Transverse colon (tissue), 4 donors: ENCODE measurements at regions not wholly inside any gene's neighbourhood (a gene's known extent, or its start where the extent isn't known, plus 50 kb on each side); places are given as distances from the start of the nearest gene placed in this dataset.

Experiments used
- DNase-seq: peaks from one replicate; pipeline ENCODE4 v3.0.0-alpha.2; 2019
- H3K27ac ChIP-seq, 4 donors: fragments of 200-600 bp; sonication (generic); 2 replicates each; pipeline ENCODE4 v1.5.1; 2016 to 2018; ENCODE audit warnings: inconsistent platforms in 4 of 4
- H3K27me3 ChIP-seq: fragments of 200-600 bp; sonication (generic); 2 replicates; pipeline ENCODE4 v1.5.1; 2017; ENCODE audit warnings: inconsistent platforms
- H3K36me3 ChIP-seq, 4 donors: fragments of 200-600 bp; sonication (generic); 2 replicates each; pipeline ENCODE4 v1.5.1; 2017 to 2019; ENCODE audit warnings: inconsistent platforms in 4 of 4
- H3K4me1 ChIP-seq, 4 donors: fragments of 200-600 bp; sonication (generic); 2 replicates each; pipeline ENCODE4 v1.5.1; 2017 to 2020; ENCODE audit warnings: inconsistent platforms in 4 of 4
- H3K4me3 ChIP-seq, 4 donors: fragments of 200-600 bp; sonication (generic); 1 replicate in 1 of 4; 2 replicates in 3 of 4; pipeline versions ENCODE4 v1.5.1 to v1.6.1; 2017 to 2019; ENCODE audit warnings: inconsistent platforms in 4 of 4
- H3K9me3 ChIP-seq, 2 donors: fragments of 200-600 bp; sonication (generic); 2 replicates each; pipeline ENCODE4 v1.5.1; 2017 to 2019; ENCODE audit warnings: inconsistent platforms in 2 of 2
- CTCF ChIP-seq, 5 experiments: fragments of 200-600 bp in 3 of 5; fragments of 450-650 bp in 2 of 5; sonication (generic) in 3 of 5; IDR thresholded peaks; 1 replicate in 2 of 5; 2 replicates in 3 of 5; pipeline ENCODE4 v1.5.1; 2016 to 2017; ENCODE audit warnings: antibody characterized with exemption in 5 of 5, inconsistent platforms in 3 of 5, mild to moderate bottlenecking in 2 of 5, moderate library complexity in 1 of 5
- EP300 ChIP-seq: sonication (generic); formaldehyde crosslinking; IDR thresholded peaks from one replicate; pipeline ENCODE4 v1.6.1; 2017; ENCODE audit warnings: antibody characterized with exemption, low read depth
- POLR2A ChIP-seq: fragments of 450-650 bp; IDR thresholded peaks from one replicate; pipeline ENCODE4 v1.6.1; 2016; ENCODE audit warnings: antibody characterized with exemption, mild to moderate bottlenecking, moderate library complexity
- POLR2AphosphoS5 ChIP-seq, 3 donors: sonication (generic); formaldehyde crosslinking; IDR thresholded peaks; one replicate each; pipeline ENCODE4 v1.6.1; 2016; ENCODE audit warnings: antibody characterized with exemption in 3 of 3
- WGBS, 2 donors: methylation state at CpG; one replicate each; pipeline ENCODE4 v1.1.5; 2018; ENCODE audit warnings: low coverage in 1 of 2; 5-methylcytosine and 5-hydroxymethylcytosine counted together
- in situ Hi-C, 4 donors: fragments of 200-750 bp; cut with MboI; loops; one replicate each; pipeline versions ENCODE4 v1.15.0 to v1.15.1; 2017; ENCODE audit warnings: low sequenced_read_pairs in 3 of 4, low pct_ligation_motif_present in 1 of 4, low pct_unique_long_range_greater_than_20kb in 1 of 4
- intact Hi-C: fragments of 100-400 bp; cut with DNase I; formaldehyde crosslinking; loops from one replicate; pipeline ENCODE4 v1.15.1; 2023; ENCODE audit warnings: low total_unique reads

GRCh38 chr3:5531741-5532290 is 344.3 kb downstream of the EDEM1 start:
- no peaks in the 10 kb centered on the region for H3K27me3 ChIP-seq
- H3K9me3 ChIP-seq = no peaks in the 10 kb centered on the region
- no peak for DNase-seq
- 73 to 76% methylated on average over 2 to 3 of the region's 3 CpGs for WGBS, 2 donors
- no peaks in the 10 kb centered on the region for H3K36me3 ChIP-seq
- intact Hi-C loops (no loop called here), in situ Hi-C loops (no loop called here)
- no peak overlapping the region for H3K27ac ChIP-seq
- TF ChIP-seq EP300 = no peak
- no peak for TF ChIP-seq POLR2A
- TF ChIP-seq CTCF (IDR thresholded peaks at IDR 0.05) = no peak
- TF ChIP-seq POLR2AphosphoS5 (IDR thresholded peaks at IDR 0.05) = no peak
- H3K4me1 ChIP-seq = no peaks in the 10 kb centered on the region
- H3K4me3 ChIP-seq = no peak overlapping the region

DNA sequence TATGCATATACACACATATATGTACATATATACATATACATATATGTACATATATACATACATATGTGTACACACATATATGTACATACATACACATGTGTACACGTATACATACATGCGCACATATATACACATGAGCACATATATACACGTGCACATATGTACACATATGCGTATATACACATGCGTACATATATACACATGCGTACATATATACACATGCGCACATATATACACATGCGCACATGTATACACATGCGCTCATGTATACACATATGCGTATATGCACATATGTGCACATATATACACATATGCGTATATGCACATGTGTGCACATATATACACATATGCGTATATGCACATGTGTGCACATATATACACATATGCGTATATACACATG is 353.0 kb downstream of the EDEM1 start:
- Histone ChIP-seq H3K27me3 (no peaks in the 10 kb centered on the region), H3K9me3 (peaks cover 13 to 15% of the 10 kb centered on the region in 2 donors), H3K4me1 (no peaks in the 10 kb centered on the region), H3K36me3 (no peaks in the 10 kb centered on the region), H3K27ac (no peak overlapping the region), H3K4me3 (no peak overlapping the region)
- intact Hi-C loops = no loop called here
- WGBS, 2 donors = 94 to 97% methylated on average over 13 of the region's 13 CpGs
- in situ Hi-C loops = no loop called here
- no peak for TF ChIP-seq POLR2A
- TF ChIP-seq EP300 = no peak
- no peak for TF ChIP-seq POLR2AphosphoS5 (IDR thresholded peaks at IDR 0.05)
- no peak for TF ChIP-seq CTCF (IDR thresholded peaks at IDR 0.05)
- DNase-seq = no peak

GRCh38 chr3:5542472-5542871 is 355.0 kb downstream of the EDEM1 start:
- TF ChIP-seq CTCF (IDR thresholded peaks at IDR 0.05) (no peak), POLR2AphosphoS5 (IDR thresholded peaks at IDR 0.05) (no peak), EP300 (no peak), POLR2A (no peak)
- no peaks in the 10 kb centered on the region for H3K27me3 ChIP-seq
- intact Hi-C loops (no loop called here), in situ Hi-C loops (no loop called here)
- no peaks in the 10 kb centered on the region for H3K36me3 ChIP-seq
- WGBS, 2 donors = 68 to 90% methylated on average over 2 of the region's 2 CpGs
- DNase-seq = no peak
- no peak overlapping the region for H3K27ac ChIP-seq
- peaks cover 18 to 21% of the 10 kb centered on the region in 2 donors for H3K9me3 ChIP-seq
- no peak overlapping the region for H3K4me3 ChIP-seq
- H3K4me1 ChIP-seq = no peaks in the 10 kb centered on the region

DNA sequence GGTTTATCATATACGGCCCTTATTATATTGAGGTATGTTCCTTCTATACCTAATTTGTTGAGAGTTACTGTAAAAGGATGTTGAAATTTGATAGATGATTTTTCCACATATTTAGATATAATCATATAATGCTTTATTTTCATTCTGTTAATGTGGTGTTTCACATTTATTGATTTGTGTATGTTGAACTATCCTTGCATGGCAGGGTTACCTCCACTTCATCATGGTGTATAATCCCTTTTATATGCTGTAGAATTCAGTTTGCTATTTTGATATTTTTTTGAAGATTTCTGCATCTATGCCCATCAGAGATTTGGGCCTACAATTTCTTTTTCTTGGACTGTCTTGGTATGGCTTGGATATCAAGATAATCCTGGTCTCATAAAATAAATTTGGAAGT is 355.5 kb downstream of the EDEM1 start:
- 40 to 86% methylated on average over 1 of the region's 1 CpG for WGBS, 2 donors
- Histone ChIP-seq H3K27me3 (no peaks in the 10 kb centered on the region), H3K4me1 (no peaks in the 10 kb centered on the region), H3K4me3 (no peak overlapping the region), H3K9me3 (peaks cover 18 to 21% of the 10 kb centered on the region in 2 donors), H3K36me3 (no peaks in the 10 kb centered on the region), H3K27ac (no peak overlapping the region)
- in situ Hi-C loops (no loop called here), intact Hi-C loops (no loop called here)
- DNase-seq = no peak
- TF ChIP-seq POLR2A (no peak), POLR2AphosphoS5 (IDR thresholded peaks at IDR 0.05) (no peak), EP300 (no peak), CTCF (IDR thresholded peaks at IDR 0.05) (no peak)
